ENCODE measurements at regions not wholly inside any gene's neighbourhood (a gene's known extent, or its start where the extent isn't known, plus 50 kb on each side); places are given as distances from the start of the nearest gene placed in this dataset.

DNA sequence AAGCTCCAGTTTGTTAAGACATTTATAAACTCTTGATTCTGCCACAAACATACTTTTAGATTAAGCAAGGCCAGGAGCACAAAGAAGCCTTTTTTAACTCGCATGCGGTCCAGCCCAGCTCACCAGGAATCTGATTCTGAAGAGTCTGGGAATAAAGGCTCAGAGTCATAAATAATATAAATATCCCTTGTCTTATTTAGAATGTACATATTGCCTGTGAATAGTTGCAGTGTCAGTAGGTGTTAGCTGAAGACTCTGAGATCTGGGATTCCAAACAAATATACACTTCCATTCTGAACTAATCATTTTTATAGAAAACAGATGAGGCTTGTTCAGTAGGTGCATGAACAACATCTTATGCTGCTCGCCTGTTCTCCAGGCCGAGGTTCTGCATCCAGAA lies 59.1 kb upstream of the ELAC2 start:
- no peak for DNase-seq

GRCh38 chr17:13074026-13074425 lies 56.2 kb upstream of the ELAC2 start:
- DNase-seq, result no peak

DNA sequence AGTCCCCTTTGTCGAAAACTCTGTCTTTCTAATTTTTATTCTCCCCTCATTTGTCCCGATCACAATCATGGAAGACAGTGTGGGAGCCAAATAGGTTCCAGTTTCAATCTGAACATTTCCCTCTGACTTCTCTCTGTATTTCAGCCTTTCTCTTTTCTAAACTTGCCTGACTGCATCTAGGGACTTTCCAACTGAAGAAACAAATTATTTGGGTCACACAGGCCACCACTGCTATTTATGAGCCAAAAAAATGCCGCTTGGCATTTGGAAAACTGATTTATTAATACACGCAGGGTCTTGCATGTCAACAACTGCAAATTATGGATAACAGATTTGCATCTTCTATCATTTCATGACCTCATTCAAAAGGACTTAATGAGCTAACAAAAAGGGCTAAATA lies 55.2 kb upstream of the ELAC2 start:
- DNase-seq, result no peak

DNA sequence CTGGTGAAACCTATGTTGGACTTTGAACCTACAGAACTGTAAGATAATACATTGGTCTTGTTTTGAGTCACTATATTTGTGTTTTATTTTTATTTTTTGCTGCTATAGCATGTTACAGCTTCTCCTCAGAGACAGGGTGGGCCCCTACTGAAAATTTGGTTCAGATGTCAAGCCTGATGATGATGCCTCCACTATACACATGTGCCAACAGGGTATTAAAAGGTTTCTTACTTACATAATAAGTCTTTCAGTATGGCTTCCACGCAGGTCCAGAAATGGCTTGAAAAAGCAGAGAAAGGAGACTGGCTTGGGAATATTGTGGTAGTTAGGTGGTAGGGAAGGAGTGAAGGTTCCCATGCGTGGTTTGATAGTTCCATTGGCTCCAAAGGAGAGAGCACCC lies 52.9 kb upstream of the ELAC2 start:
- DNase-seq, result no peak

- no peak for DNase-seq
These were observed 49.9 kb upstream of the ELAC2 start for GRCh38 chr17:13067629-13068303.
